GM18873 (cell line): ENCODE measurements at regions not wholly inside any gene's neighbourhood (a gene's known extent, or its start where the extent isn't known, plus 50 kb on each side); places are given as distances from the start of the nearest gene placed in this dataset.

Experiments used
- ATAC-seq: cut with Tn5 transposase; IDR thresholded peaks from one replicate; pipeline ENCODE4 v1.9.1; 2021; ENCODE audit warnings: mild to moderate bottlenecking, moderate library complexity, moderate number of reproducible peaks; ENCODE audit not compliant: unreplicated experiment, low FRiP score

- no peak for ATAC-seq
These were observed 184.1 kb downstream of the NOC3L start for GRCh38 chr10:94178475-94179253.

GRCh38 chr10:94180576-94180975 is 182.2 kb downstream of the NOC3L start:
- ATAC-seq: no peak

GRCh38 chr10:94183666-94184264 is 179.0 kb downstream of the NOC3L start:
- ATAC-seq: no peak

DNA sequence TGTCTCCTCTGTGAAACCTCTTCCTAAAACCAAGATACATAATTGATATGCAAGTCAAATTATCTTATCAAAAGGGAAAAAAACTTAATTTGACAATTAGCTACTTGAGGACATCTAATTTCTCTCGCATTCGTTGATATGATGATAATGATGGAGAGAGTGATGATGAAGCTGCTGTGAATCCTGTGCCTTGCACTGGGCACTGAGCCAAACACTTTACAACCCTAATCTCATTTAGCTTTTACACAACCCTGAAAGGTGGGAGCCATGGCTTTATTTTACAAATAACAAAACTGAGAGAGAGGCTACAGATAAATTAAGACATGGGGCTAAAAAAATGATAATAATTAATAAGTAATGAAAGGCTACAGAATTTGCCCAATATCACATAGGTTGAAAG is 176.0 kb downstream of the NOC3L start:
- no peak for ATAC-seq

DNA sequence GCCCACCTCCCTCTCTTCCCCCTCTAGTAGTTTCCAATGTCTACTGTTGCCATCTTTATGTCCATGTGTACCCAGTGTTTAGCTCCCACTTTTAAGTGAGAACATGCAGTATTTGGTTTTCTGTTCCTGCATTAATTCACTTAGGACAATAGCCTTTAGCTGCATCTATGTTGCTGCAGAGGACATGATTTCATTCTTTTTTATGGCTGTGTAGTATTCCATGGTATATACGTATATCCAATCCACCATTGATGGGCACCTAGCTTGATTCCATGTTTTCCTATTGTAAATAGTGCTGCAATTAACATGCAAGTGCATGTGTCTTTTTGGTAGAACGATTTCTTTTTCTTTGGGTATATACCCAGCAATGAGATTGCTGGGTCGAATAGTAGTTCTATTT is 170.4 kb downstream of the NOC3L start:
- no peak for ATAC-seq

DNA sequence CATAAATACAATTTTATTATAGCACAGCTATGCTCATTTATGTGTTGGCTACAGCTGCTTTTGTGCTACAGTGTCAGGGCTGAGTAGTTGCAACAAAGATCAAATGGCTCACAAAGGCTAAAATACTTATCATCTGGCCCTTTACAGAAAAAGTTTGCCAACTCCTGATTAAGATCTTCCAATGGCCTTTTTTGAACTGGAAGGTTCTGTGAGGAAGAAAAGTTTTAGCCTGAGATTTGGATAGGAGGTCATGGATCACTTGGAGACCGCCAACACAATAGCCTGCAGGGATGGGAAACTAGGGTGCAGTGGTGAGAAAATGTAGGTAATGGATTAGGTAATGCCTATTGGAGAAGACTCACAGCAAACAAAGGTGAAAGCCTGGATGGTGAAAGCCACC is 169.8 kb downstream of the NOC3L start:
- no peak for ATAC-seq

GRCh38 chr10:94193466-94193924 is 169.2 kb downstream of the NOC3L start:
- ATAC-seq: no peak

DNA sequence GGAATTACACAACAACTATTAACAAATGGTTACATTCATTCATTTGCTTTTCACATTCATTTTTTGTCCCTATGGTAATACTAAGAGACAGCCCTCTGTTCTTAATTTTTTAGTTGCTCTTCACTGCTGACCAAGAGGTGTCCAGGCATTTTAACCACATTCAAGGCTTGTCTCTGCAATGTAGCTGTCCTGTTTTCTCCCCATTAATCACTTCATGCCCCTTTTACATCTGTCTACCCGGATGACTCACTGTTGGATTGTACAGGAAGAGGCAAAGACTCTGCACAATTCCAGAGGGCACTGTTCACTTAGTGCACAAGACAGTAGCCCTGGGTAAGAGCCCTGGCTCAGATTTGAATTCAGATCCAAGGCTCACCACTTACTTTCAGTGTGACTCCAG is 168.5 kb downstream of the NOC3L start:
- no peak for ATAC-seq

DNA sequence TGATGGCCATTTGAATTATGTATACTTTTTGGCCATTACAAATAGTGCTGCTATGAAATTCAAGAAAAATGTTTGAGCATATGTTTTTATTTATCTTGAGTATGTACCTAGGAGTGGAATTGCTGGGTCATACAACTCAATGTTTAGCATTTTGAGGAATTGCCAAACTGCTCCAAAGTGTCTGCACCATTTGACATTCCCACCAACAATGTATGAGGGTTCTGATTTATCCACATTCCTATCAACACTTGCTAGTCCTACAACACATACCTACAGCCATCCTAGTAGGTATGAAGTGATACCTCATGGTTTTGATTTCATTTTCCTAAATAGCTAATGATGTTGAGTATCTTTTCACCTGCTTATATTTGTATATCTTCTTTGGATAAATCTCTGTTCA is 165.5 kb downstream of the NOC3L start:
- no peak for ATAC-seq

DNA sequence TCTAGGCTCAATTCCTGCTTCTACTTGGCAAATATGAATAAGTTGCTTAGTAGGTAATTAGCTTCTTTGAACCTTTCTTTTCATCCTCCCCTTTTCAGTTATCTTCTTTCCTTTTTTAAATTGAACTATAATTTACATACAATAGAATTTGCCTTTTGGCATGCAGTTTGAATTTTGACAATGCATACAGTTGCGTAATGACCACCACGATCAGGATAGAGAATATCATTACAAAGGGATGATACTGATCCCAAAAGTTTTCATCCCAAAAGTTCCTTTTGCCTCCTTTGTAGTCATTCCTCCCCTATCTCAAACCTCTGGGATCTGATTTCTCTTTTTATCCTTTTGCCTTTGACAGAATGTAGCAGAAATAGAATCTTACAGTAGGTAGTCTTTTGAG is 164.4 kb downstream of the NOC3L start:
- ATAC-seq: no peak

GRCh38 chr10:94199565-94199964 is 163.2 kb downstream of the NOC3L start:
- ATAC-seq: no peak

DNA sequence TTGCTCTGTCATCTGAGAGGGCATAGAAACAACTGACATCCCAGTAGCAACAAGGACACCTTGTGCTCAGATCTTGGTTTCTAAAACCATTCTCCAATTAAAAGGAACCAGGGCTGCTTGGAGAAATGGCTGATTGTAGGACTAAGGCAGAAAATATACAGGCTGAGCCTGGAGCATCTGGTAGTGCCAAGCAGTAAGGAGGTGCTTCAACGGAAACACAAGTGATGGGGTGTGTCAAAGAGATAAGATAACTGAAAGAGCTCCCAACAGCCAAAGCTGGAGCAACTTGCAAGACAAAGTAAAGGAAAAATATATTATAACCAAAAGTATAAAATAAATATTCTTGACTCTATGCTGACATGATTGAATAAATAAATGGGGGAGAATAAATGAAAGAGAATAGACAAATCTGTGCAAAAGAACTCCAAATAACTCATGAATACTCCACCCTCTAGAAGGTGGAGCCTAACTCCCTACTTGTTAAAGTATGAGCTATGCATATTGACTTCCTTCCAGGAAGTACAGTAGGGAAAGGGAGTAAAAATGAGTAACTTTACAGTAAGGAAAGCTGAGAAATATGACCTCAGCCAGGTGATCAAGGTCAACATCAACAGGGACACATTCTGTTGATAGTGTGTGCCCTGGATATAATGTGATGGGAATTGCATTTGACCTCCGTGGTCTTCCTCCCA is 162.4 kb downstream of the NOC3L start:
- ATAC-seq: no peak

DNA sequence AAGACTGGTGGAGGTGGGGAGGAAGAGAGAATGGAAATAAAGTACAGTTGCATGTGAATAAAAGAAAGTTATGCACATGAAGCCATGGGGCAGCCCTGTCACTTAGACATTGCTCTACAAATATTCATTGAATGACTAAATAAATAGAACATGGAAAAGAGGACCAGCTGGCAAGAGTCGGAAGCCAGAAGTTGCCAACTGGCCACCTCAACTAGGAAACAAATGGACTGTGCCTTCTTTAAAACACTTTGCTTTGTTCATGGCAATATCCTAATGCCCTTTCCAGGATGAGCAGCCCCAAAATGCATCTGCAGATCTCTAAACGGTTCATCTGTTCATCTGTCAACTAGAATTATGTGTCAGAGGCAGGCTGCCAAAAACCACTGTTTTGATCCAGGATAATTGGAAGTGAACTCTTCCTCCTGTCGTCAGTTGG is 157.3 kb downstream of the NOC3L start:
- no peak for ATAC-seq

GRCh38 chr10:94206176-94206575 is 156.6 kb downstream of the NOC3L start:
- ATAC-seq: no peak

- no peak for ATAC-seq
These were observed 154.4 kb downstream of the NOC3L start for GRCh38 chr10:94208315-94208714.

DNA sequence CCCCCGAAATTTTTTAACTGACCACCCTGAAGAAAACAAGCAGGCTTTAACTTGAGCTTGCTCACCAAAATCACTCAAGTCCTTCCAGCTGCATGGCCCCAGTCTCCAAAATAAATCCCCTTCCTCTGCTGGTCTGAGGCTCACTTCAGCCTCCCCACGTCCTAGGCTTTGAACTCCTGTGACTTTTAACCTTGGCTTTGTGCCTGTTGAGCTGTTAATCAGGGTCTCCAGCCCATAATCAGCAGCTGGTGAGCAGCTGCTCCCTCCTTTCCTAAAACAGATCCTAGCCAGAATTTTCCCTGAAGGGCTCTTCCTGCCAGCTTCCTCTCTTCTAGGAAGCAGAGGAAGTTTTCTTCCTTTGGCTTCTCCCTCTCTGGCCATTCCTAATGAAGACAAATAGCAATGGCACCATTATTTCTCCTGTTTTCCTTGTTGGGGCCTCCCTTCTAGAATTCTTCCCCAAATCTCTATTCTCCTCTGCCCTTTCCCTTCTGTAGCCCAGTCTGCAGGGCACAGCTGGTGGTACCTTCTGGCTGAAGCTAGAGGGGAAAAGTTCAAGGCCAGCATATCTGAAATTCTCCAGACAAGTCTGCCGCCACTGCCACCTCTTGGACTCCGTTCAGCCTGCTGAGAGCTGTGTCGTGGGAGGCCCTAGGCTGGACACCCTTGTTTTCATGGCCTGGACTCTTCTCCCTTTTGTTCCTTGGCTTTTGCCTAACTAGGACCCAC is 152.1 kb downstream of the NOC3L start:
- ATAC-seq: no peak

DNA sequence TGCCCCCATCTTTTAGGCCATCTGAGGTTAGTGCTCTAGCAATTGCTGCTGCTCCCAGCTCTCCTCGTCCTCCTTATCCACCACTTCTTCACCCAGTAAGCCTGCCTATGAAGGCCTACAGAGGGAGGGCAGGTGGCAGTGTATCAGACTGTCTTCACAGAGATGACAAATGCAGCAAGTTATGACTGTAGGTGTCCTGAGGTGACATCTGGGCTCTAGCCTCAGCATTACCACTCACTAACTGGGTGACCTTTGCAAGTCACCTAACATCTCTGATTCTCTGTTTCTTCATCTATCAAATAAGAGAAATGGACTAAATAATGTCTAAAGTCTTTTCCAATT is 151.6 kb downstream of the NOC3L start:
- ATAC-seq: no peak

GRCh38 chr10:94213001-94213530 is 149.7 kb downstream of the NOC3L start:
- no peak for ATAC-seq

DNA sequence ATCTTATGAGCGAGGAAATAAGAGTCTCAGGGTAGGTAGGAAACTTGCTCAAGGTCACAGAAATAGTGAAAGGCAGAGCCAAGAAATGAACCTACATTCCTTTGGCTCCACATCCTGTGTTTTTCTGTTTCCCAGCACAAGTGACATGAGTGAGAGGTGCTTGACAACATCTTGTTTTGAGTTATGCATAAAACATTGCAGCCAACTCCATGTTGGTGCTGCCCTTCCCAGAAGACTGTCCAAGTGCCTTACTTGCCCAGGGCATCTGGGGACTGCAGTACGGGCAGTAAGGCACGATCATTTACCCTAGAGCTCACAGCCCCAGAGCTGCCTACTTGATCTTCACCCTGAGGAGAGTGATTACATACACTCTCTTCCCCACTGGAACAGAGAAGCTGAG is 148.8 kb downstream of the NOC3L start:
- no peak for ATAC-seq

DNA sequence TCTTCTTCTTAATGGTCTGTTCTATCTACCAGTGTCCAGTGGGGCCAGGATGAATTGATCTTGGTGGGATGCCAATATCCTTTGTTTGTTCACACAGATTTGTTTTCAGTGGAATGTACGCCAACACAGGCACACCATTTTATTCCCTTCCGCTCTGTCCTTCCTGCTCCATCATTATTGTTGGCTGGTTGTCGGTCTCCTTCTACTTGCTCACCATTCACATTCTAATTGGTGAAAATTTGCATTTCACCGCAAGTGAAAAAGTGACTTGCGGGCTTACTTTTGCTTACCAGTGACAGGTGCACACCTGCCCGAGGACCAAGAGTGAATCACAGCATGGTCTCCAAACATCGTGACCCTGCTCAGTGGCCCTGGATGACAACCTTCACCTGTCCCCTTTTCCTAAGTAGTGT is 148.3 kb downstream of the NOC3L start:
- ATAC-seq: no peak

DNA sequence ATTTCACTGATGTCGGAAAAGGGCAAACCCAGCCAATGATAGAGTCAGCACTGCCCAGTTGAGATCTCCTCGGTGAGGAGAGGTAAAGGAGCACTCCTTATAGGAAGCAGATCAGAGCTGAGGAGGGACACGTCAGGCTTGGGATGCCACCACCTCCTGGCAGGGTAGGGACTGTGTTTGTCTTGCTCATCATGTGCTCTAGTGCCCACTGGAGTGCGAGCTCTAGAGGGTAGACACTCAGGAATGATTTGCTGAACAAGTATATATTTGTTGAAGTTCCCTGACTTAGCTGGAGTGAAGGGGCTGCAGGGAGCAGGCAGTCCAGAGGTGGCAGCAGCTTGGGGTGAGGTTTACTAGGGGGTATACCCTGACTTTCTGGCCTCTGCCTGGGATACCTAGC is 146.5 kb downstream of the NOC3L start:
- no peak for ATAC-seq
